H1 (cell line): ENCODE measurements at regions not wholly inside any gene's neighbourhood (a gene's known extent, or its start where the extent isn't known, plus 50 kb on each side); places are given as distances from the start of the nearest gene placed in this dataset.

Experiments used
- CTCF ChIA-PET: fragments of 300-600 bp; sonication (Branson Sonifier 250); formaldehyde crosslinking; loops from one replicate; lab custom pipeline; 2021; ENCODE audit not compliant: partially characterized antibody; lab: Charles Lee
- POLR2A ChIA-PET: fragments of 300-600 bp; sonication (Branson Sonifier 250); formaldehyde crosslinking; loops from one replicate; lab custom pipeline; 2021; ENCODE audit warnings: inconsistent platforms; ENCODE audit not compliant: partially characterized antibody; lab: Charles Lee
- DNase-seq, 2 experiments: peaks; one replicate each; pipeline versions ENCODE4 v3.0.0 to v3.0.0-alpha.2; 2010 to 2022; ENCODE audit warnings: low spot score in 2 of 2, low read depth in 1 of 2, mixed read lengths in 1 of 2
- FAIRE-seq: peaks from 2 replicates; lab custom pipeline; 2011; peaks lifted over from hg19 to GRCh38; lab: Jason Lieb, UNC
- H2AFZ ChIP-seq: 2 replicates; pipeline ENCODE4 v1.8.1; 2012; ENCODE audit warnings: low read length, inconsistent platforms
- H2AK5ac ChIP-seq: 2 replicates; pipeline ENCODE4 v1.6.1; 2013; ENCODE audit warnings: low read depth, low read length
- H2BK120ac ChIP-seq: replicated peaks from 2 replicates; pipeline ENCODE3; 2013; ENCODE audit warnings: low read depth, low read length, inconsistent platforms
- H2BK12ac ChIP-seq: 2 replicates; pipeline ENCODE4 v1.6.1; 2013; ENCODE audit warnings: low read depth, low read length
- H2BK15ac ChIP-seq: 2 replicates; pipeline ENCODE4 v1.6.1; 2013; ENCODE audit warnings: low read length
- H2BK20ac ChIP-seq: 2 replicates; pipeline ENCODE4 v1.6.1; 2013; ENCODE audit warnings: low read length
- H2BK5ac ChIP-seq: 2 replicates; pipeline ENCODE4 v1.6.1; 2013; ENCODE audit warnings: low read depth, low read length
- H3K14ac ChIP-seq: 2 replicates; pipeline ENCODE4 v1.6.1; 2013; ENCODE audit warnings: inconsistent platforms; ENCODE audit not compliant: insufficient read length
- H3K18ac ChIP-seq: 2 replicates; pipeline ENCODE4 v1.6.1; 2013; ENCODE audit warnings: low read length; ENCODE audit errors: extremely low read depth
- H3K23ac ChIP-seq: 2 replicates; pipeline ENCODE4 v1.6.1; 2013; ENCODE audit warnings: inconsistent platforms; ENCODE audit not compliant: insufficient read length
- H3K23me2 ChIP-seq: 2 replicates; pipeline ENCODE4 v1.6.1; 2013; ENCODE audit warnings: low read depth, low read length
- H3K27ac ChIP-seq: 2 replicates; pipeline ENCODE4 v1.6.1; 2011; ENCODE audit warnings: low read depth, low read length, inconsistent platforms
- H3K27me3 ChIP-seq, 4 experiments: replicated peaks in 1 of 4; 1 replicate in 1 of 4; 2 replicates in 3 of 4; pipeline versions ENCODE4 v1.6.1 to v1.8.1; 2011 to 2013; ENCODE audit warnings: low read length in 3 of 4, mild to moderate bottlenecking in 3 of 4, inconsistent platforms in 2 of 4, mixed read lengths in 2 of 4, moderate library complexity in 1 of 4; ENCODE audit not compliant: control insufficient read depth in 3 of 4, insufficient read depth in 3 of 4; ENCODE audit errors: extremely low read depth in 1 of 4
- H3K36me3 ChIP-seq, 4 experiments: 2 replicates each; pipeline versions ENCODE4 v1.6.1 to v1.8.1; 2011 to 2013; ENCODE audit warnings: mild to moderate bottlenecking in 4 of 4, low read length in 3 of 4, moderate library complexity in 2 of 4, control low read depth in 1 of 4, inconsistent platforms in 1 of 4; ENCODE audit not compliant: insufficient read depth in 4 of 4, control insufficient read depth in 2 of 4
- H3K4ac ChIP-seq: replicated peaks from 2 replicates; pipeline ENCODE3; 2013; ENCODE audit warnings: low read length, low read depth, mixed read lengths, inconsistent platforms; ENCODE audit not compliant: insufficient read length
- H3K4me1 ChIP-seq, 4 experiments: replicated peaks in 1 of 4; 1 replicate in 1 of 4; 2 replicates in 3 of 4; pipeline versions ENCODE4 v1.6.1 to v1.8.1; 2011 to 2013; ENCODE audit warnings: low read length in 3 of 4, inconsistent platforms in 2 of 4, mixed read lengths in 1 of 4; ENCODE audit not compliant: insufficient read depth in 4 of 4, control insufficient read depth in 3 of 4
- H3K4me2 ChIP-seq, 2 experiments: 2 replicates each; pipeline versions ENCODE4 v1.6.1 to v1.8.1; 2011 to 2013; ENCODE audit warnings: low read depth in 2 of 2, low read length in 2 of 2, control low read depth in 1 of 2, inconsistent platforms in 1 of 2, mild to moderate bottlenecking in 1 of 2; ENCODE audit not compliant: insufficient read depth in 1 of 2
- H3K4me3 ChIP-seq, 4 experiments: fragments of 200-600, 300-600 bp in 1 of 4; sonication (generic), shearing (Covaris generic), sonication (Bioruptor Twin) in 1 of 4; 2 replicates each; pipeline versions ENCODE4 v1.5.1 to v1.8.1; 2011 to 2016; ENCODE audit warnings: low read length in 4 of 4, low read depth in 3 of 4, control low read depth in 2 of 4, inconsistent platforms in 2 of 4, mild to moderate bottlenecking in 2 of 4, mixed read lengths in 1 of 4, moderate library complexity in 1 of 4; ENCODE audit not compliant: insufficient read depth in 2 of 4; ENCODE audit errors: extremely low read depth in 1 of 4
- H3K56ac ChIP-seq: replicated peaks from 2 replicates; pipeline ENCODE3; 2013; ENCODE audit warnings: low read depth, mild to moderate bottlenecking, mixed read lengths, low read length, inconsistent platforms; ENCODE audit not compliant: insufficient read length
- H3K79me1 ChIP-seq: 2 replicates; pipeline ENCODE4 v1.6.1; 2013; ENCODE audit warnings: low read depth, low read length, control low read depth
- H3K79me2 ChIP-seq, 2 experiments: 2 replicates each; pipeline versions ENCODE4 v1.6.1 to v1.8.1; 2012 to 2013; ENCODE audit warnings: low read length in 2 of 2, mild to moderate bottlenecking in 2 of 2, inconsistent platforms in 1 of 2; ENCODE audit not compliant: insufficient read depth in 2 of 2, control insufficient read depth in 1 of 2
- H3K9ac ChIP-seq, 4 experiments: replicated peaks in 1 of 4; 1 replicate in 1 of 4; 2 replicates in 3 of 4; pipeline versions ENCODE4 v1.6.1 to v1.8.1; 2011 to 2013; ENCODE audit warnings: low read depth in 3 of 4, low read length in 3 of 4, control low read depth in 2 of 4, mild to moderate bottlenecking in 2 of 4, moderate library complexity in 2 of 4, inconsistent platforms in 1 of 4; ENCODE audit errors: extremely low read depth in 1 of 4
- H3K9me3 ChIP-seq, 2 experiments: 2 replicates each; pipeline versions ENCODE4 v1.6.1 to v1.8.1; 2012 to 2013; ENCODE audit warnings: mild to moderate bottlenecking in 2 of 2, moderate library complexity in 2 of 2, control low read depth in 1 of 2, inconsistent platforms in 1 of 2, low read depth in 1 of 2, low read length in 1 of 2, mixed read lengths in 1 of 2; ENCODE audit not compliant: insufficient read depth in 2 of 2
- H4K20me1 ChIP-seq, 2 experiments: replicated peaks in 1 of 2; 2 replicates each; pipeline versions ENCODE3 to v1.8.1; 2011 to 2013; ENCODE audit warnings: inconsistent platforms in 2 of 2, low read length in 2 of 2, mild to moderate bottlenecking in 1 of 2; ENCODE audit not compliant: insufficient read depth in 2 of 2, control insufficient read depth in 1 of 2
- H4K5ac ChIP-seq: 2 replicates; pipeline ENCODE4 v1.6.1; 2013; ENCODE audit warnings: low read length, low read depth, mixed read lengths, inconsistent platforms; ENCODE audit not compliant: insufficient read length
- H4K8ac ChIP-seq: 2 replicates; pipeline ENCODE4 v1.8.0; 2013; ENCODE audit warnings: mild to moderate bottlenecking, moderate library complexity, low read length, inconsistent platforms; ENCODE audit not compliant: insufficient read depth; ENCODE audit errors: extremely low read depth
- H4K91ac ChIP-seq: replicated peaks from 2 replicates; pipeline ENCODE3; 2013; ENCODE audit warnings: low read length, mixed read lengths, inconsistent platforms; ENCODE audit not compliant: insufficient read length
- ATF3 ChIP-seq: IDR thresholded peaks from 2 replicates; pipeline ENCODE4 v1.6.1; 2011; ENCODE audit warnings: low read depth, mild to moderate bottlenecking, low read length; ENCODE audit not compliant: insufficient read depth
- CREB1 ChIP-seq: IDR thresholded peaks from 2 replicates; pipeline ENCODE4 v1.6.1; 2012; ENCODE audit warnings: inconsistent platforms
- EP300 ChIP-seq, 2 experiments: IDR thresholded peaks; 1 replicate in 1 of 2; 2 replicates in 1 of 2; pipeline ENCODE4 v1.6.1; 2011 to 2012; ENCODE audit warnings: low read depth in 2 of 2, low read length in 2 of 2, mild to moderate bottlenecking in 2 of 2, borderline replicate concordance in 1 of 2, inconsistent platforms in 1 of 2, moderate library complexity in 1 of 2
- GABPA ChIP-seq: IDR thresholded peaks from 2 replicates; pipeline ENCODE4 v1.6.1; 2011; ENCODE audit warnings: mild to moderate bottlenecking, low read length, moderate library complexity, borderline replicate concordance; ENCODE audit not compliant: insufficient read depth
- HDAC6 ChIP-seq: IDR thresholded peaks from one replicate; pipeline ENCODE4 v1.7.1; 2012; ENCODE audit warnings: low read depth, mild to moderate bottlenecking, inconsistent platforms, low read length, moderate library complexity
- JUND ChIP-seq: IDR thresholded peaks from 2 replicates; pipeline ENCODE4 v1.6.1; 2011; ENCODE audit warnings: mild to moderate bottlenecking, improper control_type of control experiment, low read length
- KDM4A ChIP-seq: IDR thresholded peaks from one replicate; pipeline ENCODE4 v1.7.1; 2012; ENCODE audit warnings: low read depth, mild to moderate bottlenecking, moderate library complexity, low read length, inconsistent platforms; ENCODE audit not compliant: severe bottlenecking
- KDM5A ChIP-seq: fragments of 200-600 bp; IDR thresholded peaks from 2 replicates; pipeline ENCODE4 v1.7.1; 2012; ENCODE audit warnings: mild to moderate bottlenecking, low read length, inconsistent platforms, mixed read lengths
- NRF1 ChIP-seq: IDR thresholded peaks from 2 replicates; pipeline ENCODE4 v1.6.1; 2011; ENCODE audit warnings: mild to moderate bottlenecking, low read depth, low read length, improper control_type of control experiment
- POLR2AphosphoS5 ChIP-seq: IDR thresholded peaks from 2 replicates; pipeline ENCODE4 v1.6.1; 2011; ENCODE audit warnings: low read depth, low read length
- POU5F1 ChIP-seq: IDR thresholded peaks from 2 replicates; pipeline ENCODE4 v1.6.1; 2011; ENCODE audit warnings: low read depth, mild to moderate bottlenecking, low read length, moderate library complexity
- SIN3A ChIP-seq, 2 experiments: IDR thresholded peaks in 1 of 2; conservative IDR thresholded peaks in 1 of 2; 2 replicates each; pipeline ENCODE4 v1.6.1; 2011 to 2012; ENCODE audit warnings: low read length in 2 of 2, improper control_type of control experiment in 1 of 2, low read depth in 1 of 2, mild to moderate bottlenecking in 1 of 2
- SIX5 ChIP-seq: IDR thresholded peaks from 2 replicates; pipeline ENCODE4 v1.6.1; 2011; ENCODE audit warnings: mild to moderate bottlenecking, low read depth, low read length
- TAF7 ChIP-seq: optimal IDR thresholded peaks from 2 replicates; pipeline ENCODE3; 2011; ENCODE audit warnings: low read depth, mild to moderate bottlenecking, inconsistent platforms, low read length, moderate library complexity, borderline replicate concordance
- TCF12 ChIP-seq: IDR thresholded peaks from 2 replicates; pipeline ENCODE4 v1.6.1; 2011; ENCODE audit warnings: low read depth, mild to moderate bottlenecking, low read length
- WGBS, 2 experiments: shearing (Covaris generic) in 1 of 2; methylation state at CpG; one replicate each; pipeline versions ENCODE4 v1.1.6 to v1.1.7; 2013 to 2015; ENCODE audit warnings: low lambda C conversion rate in 2 of 2, mixed read lengths in 2 of 2, inconsistent platforms in 1 of 2, low coverage in 1 of 2, missing lambda C conversion rate in 1 of 2; ENCODE audit not compliant: insufficient replicate concordance in 2 of 2, insufficient coverage in 1 of 2, insufficient read length in 1 of 2; ENCODE audit errors: extremely low coverage in 1 of 2, missing lambda C conversion rate in 1 of 2; 5-methylcytosine and 5-hydroxymethylcytosine counted together

GRCh38 chr10:4650582-4650981 is 175.4 kb upstream of the AKR1E2 start:
- H2AFZ ChIP-seq = 0 out of 2 replicates have a peak overlapping the region, but pooled peaks have one; percentile 50
- no peak overlapping the region for H2BK120ac ChIP-seq
- DNase-seq = no peak
- no peak overlapping the region for H3K14ac ChIP-seq
- H3K4ac ChIP-seq = no peak overlapping the region
- H3K4me1 ChIP-seq = peaks cover 0 to 2% (median 0%) of the 10 kb centered on the region in 4 experiments; a peak in 1 of 7 replicates
- H2AK5ac ChIP-seq = no peak overlapping the region
- TF ChIP-seq EP300 (IDR thresholded peaks at IDR 0.05; ENCODE audit: borderline replicate concordance in 1 of 2, low read depth in 2 of 2, low read length in 2 of 2) = no peak
- no peak for TF ChIP-seq GABPA
- TF ChIP-seq POLR2AphosphoS5 = no peak
- TF ChIP-seq JUND = no peak
- TF ChIP-seq SIN3A (conservative IDR thresholded peaks at IDR 0.05 in 1 of 2, IDR thresholded peaks at IDR 0.05 in 1 of 2; ENCODE audit: low read depth in 1 of 2, low read length in 2 of 2) = no peak
- no peak for TF ChIP-seq POU5F1
- no peak for TF ChIP-seq KDM4A
- no peak for TF ChIP-seq TAF7
- TF ChIP-seq KDM5A = no peak
- no peak for TF ChIP-seq HDAC6
- TF ChIP-seq ATF3 = no peak
- TF ChIP-seq SIX5 = no peak
- no peak for TF ChIP-seq CREB1
- no peak for TF ChIP-seq NRF1
- no peak for TF ChIP-seq TCF12
- no peak overlapping the region for H3K4me3 ChIP-seq
- H3K23me2 ChIP-seq = no peaks in the 10 kb centered on the region
- H4K8ac ChIP-seq = no peak overlapping the region
- H4K5ac ChIP-seq = no peak overlapping the region
- no peak overlapping the region for H3K56ac ChIP-seq
- H3K9me3 ChIP-seq = no peaks in the 10 kb centered on the region
- 94% methylated on average over 6 of the region's 6 CpGs; no CpG with 5 or more reads in 1 of the 2 experiments for WGBS, 2 experiments
- H4K20me1 ChIP-seq = no peaks in the 10 kb centered on the region
- no peak overlapping the region for H3K27ac ChIP-seq
- no peak overlapping the region for H3K23ac ChIP-seq
- no peaks in the 10 kb centered on the region for H3K36me3 ChIP-seq
- no peak overlapping the region for H2BK12ac ChIP-seq
- H2BK20ac ChIP-seq = no peak overlapping the region
- H2BK5ac ChIP-seq = no peak overlapping the region
- H2BK15ac ChIP-seq = no peak overlapping the region
- H3K27me3 ChIP-seq = no peaks in the 10 kb centered on the region; a peak in 2 of 7 replicates
- H4K91ac ChIP-seq = no peak overlapping the region
- ChIA-PET POLR2A (no interaction called here), CTCF (no interaction called here)
- H3K9ac ChIP-seq = no peak overlapping the region
- no peak for FAIRE-seq
- H3K18ac ChIP-seq = no peak overlapping the region
- H3K4me2 ChIP-seq = no peak overlapping the region
- no peaks in the 10 kb centered on the region for H3K79me2 ChIP-seq
- no peaks in the 10 kb centered on the region for H3K79me1 ChIP-seq
